ENCODE measurements at regions not wholly inside any gene's neighbourhood (a gene's known extent, or its start where the extent isn't known, plus 50 kb on each side); places are given as distances from the start of the nearest gene placed in this dataset.

- TF ChIP-seq ETS1 (IDR thresholded peaks at IDR 0.05): no peak
- no peak for TF ChIP-seq REST (IDR thresholded peaks at IDR 0.05; ENCODE audit: unreplicated experiment)
- no peak for TF ChIP-seq ZNF114 (CRISPR knock-in tag; IDR thresholded peaks at IDR 0.05)
- TF ChIP-seq POLR2AphosphoS5 (IDR thresholded peaks at IDR 0.05; ENCODE audit: low read depth): no peak
- no peak for TF ChIP-seq JUNB (IDR thresholded peaks at IDR 0.05; ENCODE audit: unreplicated experiment)
- no peak for TF ChIP-seq NANOG (IDR thresholded peaks at IDR 0.05; ENCODE audit: borderline replicate concordance)
These were observed 176.8 kb upstream of the PCDH20 start (continued) for GRCh38 chr13:61592489-61592888.

GRCh38 chr13:61575973-61576372 lies 160.3 kb upstream of the PCDH20 start:
- Mint-ChIP-seq H3K27ac (no peak overlapping the region), H3K27me3 (ENCODE audit: insufficient read depth, low read depth, poor library complexity) (peaks cover 1% of the 10 kb centered on the region), H3K4me3 (no peak overlapping the region), H3K9me3 (no peaks in the 10 kb centered on the region), H3K36me3 (ENCODE audit: low read depth) (no peaks in the 10 kb centered on the region), H3K4me1 (peaks cover 3% of the 10 kb centered on the region; the same call in 1 of the 3 replicates)
- H3K36me3 ChIP-seq (ENCODE audit: insufficient read depth): no peaks in the 10 kb centered on the region
- no peak overlapping the region for H3K4me2 ChIP-seq
- no peaks in the 10 kb centered on the region for H4K20me1 ChIP-seq (replicated peaks; ENCODE audit: insufficient read depth)
- H3K27ac ChIP-seq (ENCODE audit: low read depth): no peak overlapping the region
- no peak for DNase-seq (ENCODE audit: low spot score)
- H3K4me1 ChIP-seq (ENCODE audit: insufficient read depth): no peaks in the 10 kb centered on the region
- no peaks in the 10 kb centered on the region for H3K9me2 ChIP-seq (ENCODE audit: insufficient read depth)
- H3K4me3 ChIP-seq: no peak overlapping the region
- ATAC-seq: no peak
- H3K27me3 ChIP-seq (ENCODE audit: insufficient read depth): no peaks in the 10 kb centered on the region
- no peaks in the 10 kb centered on the region for H3F3A ChIP-seq (replicated peaks; ENCODE audit: low read depth)
- no peak overlapping the region for H2AFZ ChIP-seq
- TF ChIP-seq CTCF (conservative IDR thresholded peaks at IDR 0.05; ENCODE audit: low read depth in 2 of 2) (0 out of 4 replicates have a peak, but pooled peaks of 1 of the 2 experiments have one; percentile 2), EZH2phosphoT487 (IDR thresholded peaks at IDR 0.05; ENCODE audit: unreplicated experiment) (no peak), REST (IDR thresholded peaks at IDR 0.05; ENCODE audit: unreplicated experiment) (no peak)
- H3K79me2 ChIP-seq (replicated peaks; ENCODE audit: insufficient read depth): no peaks in the 10 kb centered on the region

Data from GM23338 (cell line).